Gastrocnemius medialis (tissue), 4 donors: ENCODE measurements at regions not wholly inside any gene's neighbourhood (a gene's known extent, or its start where the extent isn't known, plus 50 kb on each side); places are given as distances from the start of the nearest gene placed in this dataset.

Experiments
- CTCF ChIP-seq, 5 experiments: fragments of 450-650 bp in 3 of 5; fragments of 200-600 bp in 2 of 5; sonication (generic) in 2 of 5; IDR thresholded peaks in 4 of 5; conservative IDR thresholded peaks in 1 of 5; 1 replicate in 4 of 5; 2 replicates in 1 of 5; pipeline ENCODE4 v1.5.1; 2016 to 2019; ENCODE audit warnings: antibody characterized with exemption in 5 of 5, mild to moderate bottlenecking in 3 of 5, moderate library complexity in 3 of 5
- POLR2A ChIP-seq, 2 donors: fragments of 450-650 bp; IDR thresholded peaks; one replicate each; pipeline ENCODE4 v1.6.1; 2017; ENCODE audit warnings: antibody characterized with exemption in 2 of 2, mild to moderate bottlenecking in 2 of 2, moderate library complexity in 2 of 2

- no peak for TF ChIP-seq CTCF (IDR thresholded peaks at IDR 0.05 in 4 of 5, conservative IDR thresholded peaks at IDR 0.05 in 1 of 5)
- no peak for TF ChIP-seq POLR2A (IDR thresholded peaks at IDR 0.05)
Observed at GRCh38 chr13:88103824-88104223, 432.7 kb downstream of the SLITRK5 start.
